ENCODE measurements at regions not wholly inside any gene's neighbourhood (a gene's known extent, or its start where the extent isn't known, plus 50 kb on each side); places are given as distances from the start of the nearest gene placed in this dataset.

- H3K36me3 ChIP-seq (ENCODE audit: control insufficient read depth, insufficient read depth, low read length): no peaks in the 10 kb centered on the region
- no peaks in the 10 kb centered on the region for H3K4me1 ChIP-seq (ENCODE audit: control insufficient read depth, insufficient read depth, low read length)
- no peaks in the 10 kb centered on the region for H3K27me3 ChIP-seq (ENCODE audit: control insufficient read depth, insufficient read depth, low read length, poor library complexity, severe bottlenecking)
- Mint-ChIP-seq H3K9me3 (no peaks in the 10 kb centered on the region), H3K27me3 (ENCODE audit: insufficient read depth) (no peaks in the 10 kb centered on the region), H3K27ac (no peak overlapping the region), H3K36me3 (ENCODE audit: low read depth) (no peaks in the 10 kb centered on the region), H3K4me1 (no peaks in the 10 kb centered on the region), H3K4me3 (no peak overlapping the region)
- no peaks in the 10 kb centered on the region for H3K9me3 ChIP-seq (ENCODE audit: control insufficient read depth, low read length)
- TF ChIP-seq CTCF (conservative IDR thresholded peaks at IDR 0.05): no peak
- WGBS, 2 experiments (ENCODE audit: insufficient coverage in 1 of 2, insufficient read length in 1 of 2): 92 to 94% methylated on average over 4 to 5 of the region's 5 CpGs
- no peak overlapping the region for H3K9ac ChIP-seq (ENCODE audit: extremely low read depth, low read length, poor library complexity, severe bottlenecking)
- no peak for DNase-seq
- no peak overlapping the region for H3K27ac ChIP-seq (ENCODE audit: low read depth, low read length)
- H3K4me3 ChIP-seq (ENCODE audit: low read length): no peak overlapping the region
Measured at GRCh38 chr18:64807560-64807959, 658.7 kb upstream of the LINC00305 start.

GRCh38 chr18:64806691-64807090, 657.8 kb upstream of the LINC00305 start:
- H3K4me1 Mint-ChIP-seq: no peaks in the 10 kb centered on the region
- DNase-seq: no peak
- no peaks in the 10 kb centered on the region for H3K9me3 Mint-ChIP-seq
- no peak overlapping the region for H3K27ac ChIP-seq (ENCODE audit: low read depth, low read length)
- H3K36me3 ChIP-seq (ENCODE audit: control insufficient read depth, insufficient read depth, low read length): no peaks in the 10 kb centered on the region
- H3K4me3 Mint-ChIP-seq: no peak overlapping the region
- no peaks in the 10 kb centered on the region for H3K27me3 ChIP-seq (ENCODE audit: control insufficient read depth, insufficient read depth, low read length, poor library complexity, severe bottlenecking)
- 87% methylated on average over 4 of the region's 5 CpGs; no CpG with 5 or more reads in 1 of the 2 experiments for WGBS, 2 experiments (ENCODE audit: insufficient coverage in 1 of 2, insufficient read length in 1 of 2)
- H3K27ac Mint-ChIP-seq: no peak overlapping the region
- TF ChIP-seq CTCF (conservative IDR thresholded peaks at IDR 0.05): no peak
- H3K4me3 ChIP-seq (ENCODE audit: low read length): no peak overlapping the region
- no peaks in the 10 kb centered on the region for H3K27me3 Mint-ChIP-seq (ENCODE audit: insufficient read depth)
- H3K4me1 ChIP-seq (ENCODE audit: control insufficient read depth, insufficient read depth, low read length): no peaks in the 10 kb centered on the region
- no peaks in the 10 kb centered on the region for H3K36me3 Mint-ChIP-seq (ENCODE audit: low read depth)
- H3K9ac ChIP-seq (ENCODE audit: extremely low read depth, low read length, poor library complexity, severe bottlenecking): no peak overlapping the region
- H3K9me3 ChIP-seq (ENCODE audit: control insufficient read depth, low read length): no peaks in the 10 kb centered on the region

GRCh38 chr18:64806232-64806631, 657.3 kb upstream of the LINC00305 start:
- H3K9ac ChIP-seq (ENCODE audit: extremely low read depth, low read length, poor library complexity, severe bottlenecking): no peak overlapping the region
- no peak overlapping the region for H3K4me3 ChIP-seq (ENCODE audit: low read length)
- H3K4me1 ChIP-seq (ENCODE audit: control insufficient read depth, insufficient read depth, low read length): no peaks in the 10 kb centered on the region
- no peak for DNase-seq
- no peak overlapping the region for H3K27ac Mint-ChIP-seq
- H3K27me3 ChIP-seq (ENCODE audit: control insufficient read depth, insufficient read depth, low read length, poor library complexity, severe bottlenecking): no peaks in the 10 kb centered on the region
- no peak for TF ChIP-seq CTCF (conservative IDR thresholded peaks at IDR 0.05)
- H3K36me3 ChIP-seq (ENCODE audit: control insufficient read depth, insufficient read depth, low read length): no peaks in the 10 kb centered on the region
- no peaks in the 10 kb centered on the region for H3K9me3 ChIP-seq (ENCODE audit: control insufficient read depth, low read length)
- no peaks in the 10 kb centered on the region for H3K36me3 Mint-ChIP-seq (ENCODE audit: low read depth)
- no peaks in the 10 kb centered on the region for H3K27me3 Mint-ChIP-seq (ENCODE audit: insufficient read depth)
- H3K4me3 Mint-ChIP-seq: no peak overlapping the region
- H3K27ac ChIP-seq (ENCODE audit: low read depth, low read length): no peak overlapping the region
- no peaks in the 10 kb centered on the region for H3K4me1 Mint-ChIP-seq
- WGBS, 2 experiments (ENCODE audit: insufficient coverage in 1 of 2, insufficient read length in 1 of 2): 80% methylated on average over 1 of the region's 2 CpGs
- H3K9me3 Mint-ChIP-seq: no peaks in the 10 kb centered on the region

All from endodermal cell (in vitro differentiated cells).